GM23338 (cell line): ENCODE measurements at regions not wholly inside any gene's neighbourhood (a gene's known extent, or its start where the extent isn't known, plus 50 kb on each side); places are given as distances from the start of the nearest gene placed in this dataset.

Experiments used
- ATAC-seq: fragments of 200-7000 bp; cut with Tn5 transposase; 3 replicates; pipeline ENCODE4 v1.9.1; 2020
- DNase-seq: peaks from one replicate; pipeline ENCODE4 v3.0.0-alpha.2; 2015; ENCODE audit warnings: low spot score
- H2AFZ ChIP-seq: fragments of 200-600 bp; sonication (generic); 2 replicates; pipeline ENCODE4 v1.8.0; 2016; ENCODE audit warnings: antibody characterized with exemption, mild to moderate bottlenecking, moderate library complexity
- H3F3A ChIP-seq: fragments of 200-600 bp; sonication (generic); replicated peaks from 2 replicates; pipeline ENCODE4 v1.8.0; 2017; ENCODE audit warnings: antibody characterized with exemption, mixed run types, low read depth
- H3K27ac ChIP-seq: fragments of 200-600 bp; sonication (generic); 2 replicates; pipeline ENCODE4 v1.6.1; 2016; ENCODE audit warnings: low read depth
- H3K27me3 ChIP-seq: fragments of 200-600 bp; sonication (generic); 2 replicates; pipeline ENCODE4 v1.8.0; 2016; ENCODE audit warnings: mild to moderate bottlenecking, mixed run types, moderate library complexity; ENCODE audit not compliant: insufficient read depth
- H3K36me3 ChIP-seq: fragments of 200-600 bp; sonication (generic); 2 replicates; pipeline ENCODE4 v1.8.0; 2016; ENCODE audit warnings: mild to moderate bottlenecking; ENCODE audit not compliant: insufficient read depth
- H3K4me1 ChIP-seq: fragments of 200-600 bp; sonication (generic); 2 replicates; pipeline ENCODE4 v1.8.0; 2016; ENCODE audit warnings: mild to moderate bottlenecking, moderate library complexity; ENCODE audit not compliant: insufficient read depth
- H3K4me2 ChIP-seq: fragments of 200-600 bp; sonication (generic); 2 replicates; pipeline ENCODE4 v1.7.1; 2017; ENCODE audit warnings: mixed run types
- H3K4me3 ChIP-seq: fragments of 200-600 bp; sonication (generic); 2 replicates; pipeline ENCODE4 v1.6.1; 2016; ENCODE audit warnings: mixed run types
- H3K79me2 ChIP-seq: fragments of 200-600 bp; sonication (generic); replicated peaks from 2 replicates; pipeline ENCODE4 v1.8.0; 2017; ENCODE audit warnings: mild to moderate bottlenecking; ENCODE audit not compliant: insufficient read depth
- H3K9me2 ChIP-seq: fragments of 200-600 bp; sonication (generic); 2 replicates; pipeline ENCODE4 v1.8.0; 2017; ENCODE audit not compliant: insufficient read depth
- H4K20me1 ChIP-seq: fragments of 200-600 bp; sonication (generic); replicated peaks from 2 replicates; pipeline ENCODE4 v1.8.0; 2017; ENCODE audit warnings: mild to moderate bottlenecking; ENCODE audit not compliant: insufficient read depth
- H3K27ac Mint-ChIP-seq: 2 replicates; pipeline ENCODE4 v1.8.0; 2020; ENCODE audit warnings: inconsistent platforms, mild to moderate bottlenecking, moderate library complexity, mixed read lengths
- H3K27me3 Mint-ChIP-seq: 3 replicates; pipeline ENCODE4 v1.8.0; 2022; ENCODE audit warnings: low read depth, mild to moderate bottlenecking, moderate library complexity, mixed read lengths, inconsistent platforms; ENCODE audit not compliant: insufficient read depth, poor library complexity
- H3K36me3 Mint-ChIP-seq: 3 replicates; pipeline ENCODE4 v1.8.0; 2021; ENCODE audit warnings: low read depth, mild to moderate bottlenecking, inconsistent platforms, moderate library complexity, mixed read lengths
- H3K4me1 Mint-ChIP-seq: 3 replicates; pipeline ENCODE4 v1.8.0; 2020; ENCODE audit warnings: mild to moderate bottlenecking, inconsistent platforms, mixed read lengths
- H3K4me3 Mint-ChIP-seq: 3 replicates; pipeline ENCODE4 v1.8.0; 2021; ENCODE audit warnings: moderate library complexity, mild to moderate bottlenecking, inconsistent platforms, mixed read lengths
- H3K9me3 Mint-ChIP-seq: 3 replicates; pipeline ENCODE4 v1.8.0; 2020; ENCODE audit warnings: moderate library complexity, mild to moderate bottlenecking, inconsistent platforms, mixed read lengths
- CREB1 ChIP-seq: fragments of 250-450 bp; sonication (Bioruptor Pico); IDR thresholded peaks from 2 replicates; pipeline ENCODE4 v1.5.0; 2020; ENCODE audit warnings: low read depth, mild to moderate bottlenecking, moderate library complexity
- EZH2 ChIP-seq: fragments of 200-600 bp; sonication (generic); IDR thresholded peaks from one replicate; pipeline ENCODE4 v1.8.0; 2017; ENCODE audit warnings: antibody characterized with exemption, mild to moderate bottlenecking, low read depth; ENCODE audit not compliant: unreplicated experiment
- EZH2phosphoT487 ChIP-seq: fragments of 200-600 bp; sonication (generic); IDR thresholded peaks from one replicate; pipeline ENCODE4 v1.8.1; 2018; ENCODE audit warnings: antibody characterized with exemption; ENCODE audit not compliant: unreplicated experiment
- JUNB ChIP-seq: IDR thresholded peaks from one replicate; pipeline ENCODE4 v1.6.1; 2016; ENCODE audit warnings: antibody characterized with exemption; ENCODE audit not compliant: unreplicated experiment
- POLR2AphosphoS5 ChIP-seq: IDR thresholded peaks from 2 replicates; pipeline ENCODE4 v1.6.1; 2016; ENCODE audit warnings: antibody characterized with exemption, low read depth
- STAT1 ChIP-seq: IDR thresholded peaks from one replicate; pipeline ENCODE4 v1.6.1; 2016; ENCODE audit warnings: antibody characterized with exemption; ENCODE audit not compliant: unreplicated experiment
- ZNF114 ChIP-seq: fragments of 250-450 bp; sonication (Bioruptor Pico); IDR thresholded peaks from 2 replicates; pipeline ENCODE4 v1.5.0; 2020; ENCODE audit warnings: mild to moderate bottlenecking, moderate library complexity
- ZNF331 ChIP-seq: fragments of 250-450 bp; sonication (Bioruptor Pico); IDR thresholded peaks from 2 replicates; pipeline ENCODE4 v1.5.0; 2020; ENCODE audit warnings: low read depth, mild to moderate bottlenecking, moderate library complexity
- TF ChIP-seq, protein P1 (sequence below), 2 experiments: fragments of 200-600 bp in 1 of 2; sonication (generic) in 1 of 2; conservative IDR thresholded peaks; 2 replicates each; pipeline versions ENCODE4 v1.5.1 to v1.6.1; 2016 to 2017; ENCODE audit warnings: antibody characterized with exemption in 2 of 2, low read depth in 2 of 2, mild to moderate bottlenecking in 2 of 2, moderate library complexity in 1 of 2
- TF ChIP-seq, protein P2 (sequence below): IDR thresholded peaks from one replicate; pipeline ENCODE4 v1.6.1; 2018; ENCODE audit warnings: antibody characterized with exemption; ENCODE audit not compliant: unreplicated experiment
- TF ChIP-seq, protein P3 (sequence below): IDR thresholded peaks from 2 replicates; pipeline ENCODE4 v1.6.1; 2016; ENCODE audit warnings: antibody characterized with exemption

DNA sequence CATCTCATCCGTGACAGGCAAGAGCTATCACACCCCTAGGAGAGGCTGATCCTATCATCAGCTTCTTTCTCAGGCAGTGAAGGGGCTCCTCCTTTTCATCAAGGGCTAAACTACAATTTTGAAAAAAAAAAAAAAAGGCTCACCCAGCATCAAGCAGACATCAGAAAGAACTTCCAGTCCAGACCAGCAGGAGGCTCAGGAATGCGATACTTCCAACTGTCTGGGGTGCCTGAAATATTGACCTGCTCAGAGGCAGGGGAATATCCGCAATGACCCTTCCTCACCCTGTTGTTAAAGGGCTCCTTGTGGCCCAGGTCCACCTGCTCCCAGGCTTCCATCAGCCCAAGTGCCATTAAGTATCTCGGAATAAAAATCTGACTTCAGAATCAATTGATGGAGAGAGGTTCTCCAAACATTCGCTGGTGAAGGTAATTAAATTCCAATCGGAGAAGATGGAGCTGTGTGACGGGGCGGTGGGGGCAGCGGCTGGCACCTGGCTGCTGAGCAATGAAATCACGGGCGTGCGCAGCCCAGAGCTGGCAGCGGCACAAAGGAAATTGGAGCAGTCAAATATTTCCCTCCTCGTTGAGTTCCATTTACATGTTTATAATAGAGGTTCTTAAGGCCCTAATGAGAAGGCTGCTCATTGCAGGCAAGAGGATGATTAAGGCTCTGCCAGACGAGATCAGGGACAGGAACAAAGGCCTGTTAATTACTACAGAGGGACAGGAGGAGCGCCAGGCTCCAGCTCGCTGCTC, 69.0 kb upstream of the THY1 start:
- Mint-ChIP-seq H3K36me3 (no peaks in the 10 kb centered on the region), H3K27me3 (peaks cover 21% of the 10 kb centered on the region), H3K9me3 (no peaks in the 10 kb centered on the region), H3K4me1 (peaks cover 21% of the 10 kb centered on the region), H3K4me3 (no peak overlapping the region), H3K27ac (no peak overlapping the region)
- TF ChIP-seq, protein P1, sequence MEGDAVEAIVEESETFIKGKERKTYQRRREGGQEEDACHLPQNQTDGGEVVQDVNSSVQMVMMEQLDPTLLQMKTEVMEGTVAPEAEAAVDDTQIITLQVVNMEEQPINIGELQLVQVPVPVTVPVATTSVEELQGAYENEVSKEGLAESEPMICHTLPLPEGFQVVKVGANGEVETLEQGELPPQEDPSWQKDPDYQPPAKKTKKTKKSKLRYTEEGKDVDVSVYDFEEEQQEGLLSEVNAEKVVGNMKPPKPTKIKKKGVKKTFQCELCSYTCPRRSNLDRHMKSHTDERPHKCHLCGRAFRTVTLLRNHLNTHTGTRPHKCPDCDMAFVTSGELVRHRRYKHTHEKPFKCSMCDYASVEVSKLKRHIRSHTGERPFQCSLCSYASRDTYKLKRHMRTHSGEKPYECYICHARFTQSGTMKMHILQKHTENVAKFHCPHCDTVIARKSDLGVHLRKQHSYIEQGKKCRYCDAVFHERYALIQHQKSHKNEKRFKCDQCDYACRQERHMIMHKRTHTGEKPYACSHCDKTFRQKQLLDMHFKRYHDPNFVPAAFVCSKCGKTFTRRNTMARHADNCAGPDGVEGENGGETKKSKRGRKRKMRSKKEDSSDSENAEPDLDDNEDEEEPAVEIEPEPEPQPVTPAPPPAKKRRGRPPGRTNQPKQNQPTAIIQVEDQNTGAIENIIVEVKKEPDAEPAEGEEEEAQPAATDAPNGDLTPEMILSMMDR (conservative IDR thresholded peaks at IDR 0.05; ENCODE audit: low read depth in 2 of 2) = peak; percentile 29 to 58; a peak in 3 of 4 replicates
- no peak for TF ChIP-seq EZH2
- Histone ChIP-seq H3K4me1 (peaks cover 8% of the 10 kb centered on the region), H3K27me3 (no peaks in the 10 kb centered on the region), H3F3A (no peaks in the 10 kb centered on the region), H3K27ac (no peak overlapping the region), H3K4me2 (no peak overlapping the region), H3K36me3 (no peaks in the 10 kb centered on the region), H2AFZ (no peak overlapping the region), H3K4me3 (no peak overlapping the region), H3K79me2 (no peaks in the 10 kb centered on the region), H3K9me2 (peaks cover 3% of the 10 kb centered on the region), H4K20me1 (no peaks in the 10 kb centered on the region; the same call in 1 of the 2 replicates)
- DNase-seq = peak; percentile 62
- ATAC-seq = peak; percentile 24

DNA sequence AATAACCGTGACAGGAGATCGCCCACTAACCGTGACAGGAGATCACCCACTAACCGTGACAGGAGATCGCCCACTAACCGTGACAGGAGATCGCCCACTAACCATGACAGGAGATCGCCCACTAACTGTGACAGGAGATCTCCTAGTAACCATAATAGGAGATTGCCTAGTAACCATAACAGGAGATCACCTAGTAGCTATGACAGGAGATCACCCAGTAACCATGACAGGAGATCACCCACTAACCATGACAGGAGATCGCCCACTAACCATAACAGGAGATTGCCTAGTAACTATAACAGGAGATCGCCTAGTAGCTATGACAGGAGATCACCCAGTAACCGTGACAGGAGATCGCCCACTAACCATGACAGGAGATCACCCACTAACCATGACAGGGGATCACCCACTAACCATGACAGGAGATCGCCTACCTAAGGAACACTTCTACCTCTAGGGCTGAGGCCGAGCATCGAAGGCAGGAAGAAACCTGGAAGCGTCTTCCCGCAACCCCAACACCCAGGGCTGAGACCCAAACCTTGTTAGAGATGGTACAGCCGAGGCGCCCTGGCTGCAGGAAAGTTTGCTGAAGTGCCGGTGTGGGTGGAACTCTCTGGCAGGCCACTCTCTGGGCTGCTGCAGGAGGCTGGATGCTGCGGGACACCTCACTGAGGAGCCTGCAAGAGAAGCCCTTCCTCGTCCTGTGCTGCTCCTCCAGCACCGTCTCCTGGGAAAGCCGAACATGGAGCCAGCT, 67.5 kb upstream of the THY1 start:
- H3K9me3 Mint-ChIP-seq = no peaks in the 10 kb centered on the region
- H3K27me3 Mint-ChIP-seq = peaks cover 16% of the 10 kb centered on the region
- no peaks in the 10 kb centered on the region for H3K36me3 ChIP-seq
- TF ChIP-seq, protein P2, sequence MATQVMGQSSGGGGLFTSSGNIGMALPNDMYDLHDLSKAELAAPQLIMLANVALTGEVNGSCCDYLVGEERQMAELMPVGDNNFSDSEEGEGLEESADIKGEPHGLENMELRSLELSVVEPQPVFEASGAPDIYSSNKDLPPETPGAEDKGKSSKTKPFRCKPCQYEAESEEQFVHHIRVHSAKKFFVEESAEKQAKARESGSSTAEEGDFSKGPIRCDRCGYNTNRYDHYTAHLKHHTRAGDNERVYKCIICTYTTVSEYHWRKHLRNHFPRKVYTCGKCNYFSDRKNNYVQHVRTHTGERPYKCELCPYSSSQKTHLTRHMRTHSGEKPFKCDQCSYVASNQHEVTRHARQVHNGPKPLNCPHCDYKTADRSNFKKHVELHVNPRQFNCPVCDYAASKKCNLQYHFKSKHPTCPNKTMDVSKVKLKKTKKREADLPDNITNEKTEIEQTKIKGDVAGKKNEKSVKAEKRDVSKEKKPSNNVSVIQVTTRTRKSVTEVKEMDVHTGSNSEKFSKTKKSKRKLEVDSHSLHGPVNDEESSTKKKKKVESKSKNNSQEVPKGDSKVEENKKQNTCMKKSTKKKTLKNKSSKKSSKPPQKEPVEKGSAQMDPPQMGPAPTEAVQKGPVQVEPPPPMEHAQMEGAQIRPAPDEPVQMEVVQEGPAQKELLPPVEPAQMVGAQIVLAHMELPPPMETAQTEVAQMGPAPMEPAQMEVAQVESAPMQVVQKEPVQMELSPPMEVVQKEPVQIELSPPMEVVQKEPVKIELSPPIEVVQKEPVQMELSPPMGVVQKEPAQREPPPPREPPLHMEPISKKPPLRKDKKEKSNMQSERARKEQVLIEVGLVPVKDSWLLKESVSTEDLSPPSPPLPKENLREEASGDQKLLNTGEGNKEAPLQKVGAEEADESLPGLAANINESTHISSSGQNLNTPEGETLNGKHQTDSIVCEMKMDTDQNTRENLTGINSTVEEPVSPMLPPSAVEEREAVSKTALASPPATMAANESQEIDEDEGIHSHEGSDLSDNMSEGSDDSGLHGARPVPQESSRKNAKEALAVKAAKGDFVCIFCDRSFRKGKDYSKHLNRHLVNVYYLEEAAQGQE = no peak
- TF ChIP-seq, protein P3, sequence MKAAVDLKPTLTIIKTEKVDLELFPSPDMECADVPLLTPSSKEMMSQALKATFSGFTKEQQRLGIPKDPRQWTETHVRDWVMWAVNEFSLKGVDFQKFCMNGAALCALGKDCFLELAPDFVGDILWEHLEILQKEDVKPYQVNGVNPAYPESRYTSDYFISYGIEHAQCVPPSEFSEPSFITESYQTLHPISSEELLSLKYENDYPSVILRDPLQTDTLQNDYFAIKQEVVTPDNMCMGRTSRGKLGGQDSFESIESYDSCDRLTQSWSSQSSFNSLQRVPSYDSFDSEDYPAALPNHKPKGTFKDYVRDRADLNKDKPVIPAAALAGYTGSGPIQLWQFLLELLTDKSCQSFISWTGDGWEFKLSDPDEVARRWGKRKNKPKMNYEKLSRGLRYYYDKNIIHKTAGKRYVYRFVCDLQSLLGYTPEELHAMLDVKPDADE = no peak
- TF ChIP-seq STAT1 = no peak
- TF ChIP-seq JUNB = no peak
- no peak for TF ChIP-seq EZH2phosphoT487
- TF ChIP-seq, protein P1 (conservative IDR thresholded peaks at IDR 0.05; ENCODE audit: low read depth in 2 of 2) = no peak
- no peak for TF ChIP-seq ZNF331 (CRISPR knock-in tag)
- TF ChIP-seq EZH2 = no peak
- TF ChIP-seq CREB1 (CRISPR knock-in tag) = no peak
- no peak for TF ChIP-seq ZNF114 (CRISPR knock-in tag)
- TF ChIP-seq POLR2AphosphoS5 = no peak

More for the DNA sequence above, 67.5 kb upstream of the THY1 start:
- H3F3A ChIP-seq = no peaks in the 10 kb centered on the region
- no peak overlapping the region for H3K4me3 Mint-ChIP-seq
- no peaks in the 10 kb centered on the region for H3K36me3 Mint-ChIP-seq
- H3K79me2 ChIP-seq = no peaks in the 10 kb centered on the region
- no peak overlapping the region for H3K27ac ChIP-seq
- H3K4me2 ChIP-seq = no peak overlapping the region
- ATAC-seq = no peak
- H3K27me3 ChIP-seq = no peaks in the 10 kb centered on the region
- H3K4me1 Mint-ChIP-seq = peaks cover 12% of the 10 kb centered on the region
- DNase-seq = no peak
- H3K4me1 ChIP-seq = no peaks in the 10 kb centered on the region
- H3K4me3 ChIP-seq = no peak overlapping the region
- H3K27ac Mint-ChIP-seq = no peak overlapping the region
- H2AFZ ChIP-seq = no peak overlapping the region
- H3K9me2 ChIP-seq = peaks cover 3% of the 10 kb centered on the region
- H4K20me1 ChIP-seq = no peaks in the 10 kb centered on the region; the same call in 1 of the 2 replicates
